GM13977 (cell line): ENCODE measurements at regions not wholly inside any gene's neighbourhood (a gene's known extent, or its start where the extent isn't known, plus 50 kb on each side); places are given as distances from the start of the nearest gene placed in this dataset.

Experiments
- DNase-seq: peaks from one replicate; pipeline ENCODE4 v3.0.0; 2012; ENCODE audit warnings: low spot score
- in situ Hi-C: fragments of 300-500 bp; cut with MboI; formaldehyde crosslinking; loops from one replicate; pipeline ENCODE4 v1.12.0; 2022; ENCODE audit warnings: low sequenced_read_pairs, low pct_unique_long_range_greater_than_20kb, mixed read lengths, inconsistent platforms; ENCODE audit not compliant: unreplicated experiment
- TF ChIP-seq, protein P1 (sequence below): IDR thresholded peaks from 2 replicates; pipeline ENCODE4 v1.5.1; 2012; ENCODE audit warnings: mild to moderate bottlenecking, control low read depth; ENCODE audit not compliant: insufficient read depth; ENCODE audit errors: extremely low read depth, missing control alignments

DNA sequence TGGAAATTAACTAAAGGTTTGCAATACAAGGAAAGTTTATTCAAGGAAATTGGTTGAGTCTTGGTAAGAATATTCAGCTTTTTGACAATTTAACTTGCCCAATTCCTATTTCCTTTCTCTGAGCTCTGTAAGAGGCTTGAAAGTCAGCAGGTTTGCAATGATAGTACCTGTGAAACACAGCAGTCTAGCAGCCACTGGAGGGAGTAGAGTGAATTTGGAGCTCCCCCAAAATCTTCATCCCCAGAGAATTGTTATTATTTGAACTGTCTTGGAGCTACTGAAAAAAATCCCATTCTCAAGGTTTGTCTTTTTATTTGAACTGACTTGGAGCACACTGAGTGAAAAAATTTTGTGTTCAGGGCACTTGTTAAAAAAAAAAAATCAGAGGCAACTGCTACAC, 654.2 kb upstream of the PKN2 start:
- in situ Hi-C loops = no loop called here
- TF ChIP-seq, protein P1, sequence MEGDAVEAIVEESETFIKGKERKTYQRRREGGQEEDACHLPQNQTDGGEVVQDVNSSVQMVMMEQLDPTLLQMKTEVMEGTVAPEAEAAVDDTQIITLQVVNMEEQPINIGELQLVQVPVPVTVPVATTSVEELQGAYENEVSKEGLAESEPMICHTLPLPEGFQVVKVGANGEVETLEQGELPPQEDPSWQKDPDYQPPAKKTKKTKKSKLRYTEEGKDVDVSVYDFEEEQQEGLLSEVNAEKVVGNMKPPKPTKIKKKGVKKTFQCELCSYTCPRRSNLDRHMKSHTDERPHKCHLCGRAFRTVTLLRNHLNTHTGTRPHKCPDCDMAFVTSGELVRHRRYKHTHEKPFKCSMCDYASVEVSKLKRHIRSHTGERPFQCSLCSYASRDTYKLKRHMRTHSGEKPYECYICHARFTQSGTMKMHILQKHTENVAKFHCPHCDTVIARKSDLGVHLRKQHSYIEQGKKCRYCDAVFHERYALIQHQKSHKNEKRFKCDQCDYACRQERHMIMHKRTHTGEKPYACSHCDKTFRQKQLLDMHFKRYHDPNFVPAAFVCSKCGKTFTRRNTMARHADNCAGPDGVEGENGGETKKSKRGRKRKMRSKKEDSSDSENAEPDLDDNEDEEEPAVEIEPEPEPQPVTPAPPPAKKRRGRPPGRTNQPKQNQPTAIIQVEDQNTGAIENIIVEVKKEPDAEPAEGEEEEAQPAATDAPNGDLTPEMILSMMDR = no peak
- no peak for DNase-seq

DNA sequence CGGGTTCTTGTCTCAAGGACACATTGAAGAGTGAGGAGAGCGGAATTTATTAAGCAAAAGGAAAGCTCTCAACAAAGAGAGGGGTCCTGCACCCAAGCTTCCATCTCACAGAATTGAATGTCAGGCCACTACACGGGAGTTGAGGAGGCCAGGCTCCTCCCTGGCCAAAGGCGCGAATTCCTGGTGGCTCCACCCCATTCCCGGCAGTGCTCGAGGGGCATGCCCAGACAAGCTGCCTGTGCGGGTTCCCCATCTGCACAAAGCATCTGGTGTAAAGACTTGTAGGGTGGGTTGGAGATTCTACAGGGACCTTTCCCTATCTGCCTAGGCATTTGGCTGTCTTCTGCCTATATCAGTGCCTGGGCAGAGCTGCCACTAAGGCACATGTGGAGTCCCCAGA, 648.5 kb upstream of the PKN2 start:
- TF ChIP-seq, protein P1 = no peak
- DNase-seq = no peak
- in situ Hi-C loops = no loop called here

DNA sequence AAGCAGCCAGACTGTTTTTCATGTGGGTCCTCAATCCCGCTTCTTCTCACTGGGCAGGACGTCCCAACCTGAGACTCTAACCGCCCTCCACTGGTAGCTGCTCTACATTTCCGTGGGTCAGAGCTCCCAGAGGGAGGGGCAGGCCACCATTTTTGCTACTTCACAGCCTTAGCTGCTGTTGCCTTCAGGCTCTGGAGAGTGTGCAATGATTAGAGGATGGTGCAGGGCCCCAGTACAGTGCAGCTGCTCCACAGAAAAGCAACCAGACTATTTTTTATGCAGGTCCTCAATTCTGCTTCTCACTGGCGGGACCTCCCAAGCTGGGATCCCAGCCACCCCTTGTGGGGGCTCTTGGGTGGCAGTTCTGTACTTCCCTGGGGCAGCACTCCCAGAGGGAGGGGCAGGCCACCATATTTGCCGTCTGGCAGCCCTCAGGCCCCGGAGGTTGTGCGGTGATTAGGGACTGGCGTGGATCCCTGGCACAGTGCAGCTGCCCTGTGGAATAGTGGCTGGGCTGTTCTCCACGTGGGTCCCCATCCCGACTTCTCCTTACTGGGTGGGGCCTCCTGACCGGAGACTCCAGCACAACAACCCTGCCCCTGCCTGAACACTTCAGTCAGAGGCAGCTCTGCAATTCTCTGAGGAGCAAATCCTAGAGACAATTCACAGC, 647.6 kb upstream of the PKN2 start:
- no peak for DNase-seq
- in situ Hi-C loops = no loop called here
- TF ChIP-seq, protein P1 = no peak

DNA sequence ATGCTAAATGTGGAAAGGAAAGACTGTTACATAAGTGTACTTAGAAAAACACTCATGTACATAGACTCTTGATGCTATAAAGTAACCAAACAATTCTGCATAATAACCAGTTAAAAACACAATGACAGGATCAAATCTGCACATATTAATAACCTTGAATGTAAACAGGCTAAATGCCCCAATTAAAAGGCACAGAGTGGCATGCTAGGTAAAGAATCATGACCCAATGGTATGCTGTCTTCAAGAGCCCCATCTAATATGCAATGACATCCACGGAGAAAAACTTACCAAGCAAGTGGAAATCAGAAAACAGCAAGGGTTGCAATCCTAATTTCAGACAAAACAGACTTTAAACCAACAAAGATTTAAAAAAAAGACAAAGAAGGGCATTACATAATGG, 644.8 kb upstream of the PKN2 start:
- TF ChIP-seq, protein P1 = no peak
- no peak for DNase-seq
- in situ Hi-C loops = no loop called here

DNA sequence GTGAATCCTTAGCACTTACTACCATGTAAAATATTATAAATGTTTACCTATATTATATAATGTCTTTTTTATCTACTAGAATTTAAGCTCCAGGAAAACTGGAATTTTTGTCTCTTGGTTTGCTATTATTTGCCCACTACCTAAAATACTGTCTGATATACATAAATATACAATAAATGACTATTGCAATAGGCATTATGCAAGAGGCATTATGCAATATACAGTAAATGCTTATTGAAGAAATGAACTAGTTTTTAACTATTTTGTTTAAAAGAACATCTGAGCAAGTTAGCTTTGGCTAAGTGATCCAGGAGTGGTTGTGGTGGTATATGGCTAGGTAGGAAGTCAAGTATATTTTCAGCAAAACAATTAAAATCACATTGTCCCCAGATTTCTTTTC, 640.2 kb upstream of the PKN2 start:
- TF ChIP-seq, protein P1 = no peak
- DNase-seq = no peak
- in situ Hi-C loops = no loop called here

DNA sequence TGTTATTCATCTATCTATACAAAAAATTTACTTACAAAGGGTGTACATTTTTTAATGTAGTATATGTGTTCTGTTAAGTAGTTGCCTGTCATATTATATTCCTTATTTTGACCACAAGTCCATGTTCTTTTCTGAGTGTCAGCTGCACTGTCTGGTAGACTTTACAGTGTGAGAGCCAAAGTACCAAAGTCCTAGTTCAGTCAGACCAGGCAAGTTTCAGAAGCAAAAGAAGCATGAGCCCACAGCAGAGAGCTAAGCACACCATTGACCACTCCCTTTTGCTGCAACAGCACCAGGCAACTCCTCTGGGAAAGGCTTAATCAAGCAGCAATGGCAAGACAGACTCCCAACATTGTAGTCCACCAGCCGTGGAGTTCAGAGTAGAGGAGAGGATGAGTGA, 631.9 kb upstream of the PKN2 start:
- TF ChIP-seq, protein P1 = no peak
- in situ Hi-C loops = no loop called here
- DNase-seq = no peak

DNA sequence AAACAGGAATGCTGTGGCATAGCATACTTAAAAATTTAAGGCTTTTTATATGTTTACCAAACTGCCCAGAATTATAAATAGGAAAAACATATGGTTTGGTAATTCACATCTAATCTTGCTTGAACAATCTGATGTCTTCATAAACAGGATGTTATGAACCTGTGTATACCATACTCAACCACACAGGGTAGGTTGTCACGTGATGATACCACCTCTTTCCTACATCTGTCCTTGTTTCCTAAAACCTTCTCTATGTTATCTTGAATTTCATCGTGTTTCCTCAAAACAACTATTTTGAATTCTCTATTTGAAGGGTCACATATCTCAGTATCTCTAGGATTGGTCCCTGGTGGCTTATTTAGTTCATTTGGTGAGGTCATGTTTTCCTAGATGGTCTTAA, 631.0 kb upstream of the PKN2 start:
- no peak for DNase-seq
- in situ Hi-C loops = no loop called here
- TF ChIP-seq, protein P1 = no peak
